ENCODE measurements at regions not wholly inside any gene's neighbourhood (a gene's known extent, or its start where the extent isn't known, plus 50 kb on each side); places are given as distances from the start of the nearest gene placed in this dataset.

DNA sequence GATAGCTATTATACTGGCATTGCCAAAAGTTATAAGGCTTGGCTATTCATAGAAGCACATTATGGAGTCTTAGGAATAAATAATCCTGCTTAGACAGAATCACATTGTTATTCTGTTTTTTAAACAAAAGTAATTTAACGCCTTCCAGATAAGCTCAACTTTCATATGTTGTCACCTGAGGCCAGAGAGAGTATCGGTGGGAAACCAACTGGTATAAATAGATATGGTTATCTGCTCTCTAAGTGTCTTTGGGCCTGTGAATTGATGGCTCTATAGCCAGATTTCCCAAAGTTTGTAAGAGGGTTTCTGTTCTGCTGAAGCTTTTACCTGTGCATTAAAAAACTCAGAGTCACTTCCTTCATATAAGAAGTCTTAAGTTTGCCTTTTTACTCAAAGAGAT, 1449.4 kb downstream of the CDH11 start:
- dilution Hi-C loops (cut with MboI; ENCODE audit: extremely low pct_ligation_motif_present, low sequenced_read_pairs) = no loop called here
- Histone ChIP-seq H3K9ac (ENCODE audit: control insufficient read depth, extremely low read depth, insufficient read depth, low read length) (no peak overlapping the region), H4K20me1 (ENCODE audit: control insufficient read depth, extremely low read depth, insufficient read depth, low read length) (no peaks in the 10 kb centered on the region), H3K9me3 (ENCODE audit: control insufficient read depth, low read depth, low read length) (no peaks in the 10 kb centered on the region), H3K9me1 (ENCODE audit: control insufficient read depth, extremely low read depth, insufficient read depth, low read length) (no peaks in the 10 kb centered on the region), H2AFZ (ENCODE audit: control insufficient read depth, low read length) (no peak overlapping the region), H3K36me3 (ENCODE audit: control insufficient read depth in 2 of 2, extremely low read depth in 1 of 2, insufficient read depth in 2 of 2, low read length in 2 of 2) (no peaks in the 10 kb centered on the region), H3K27me3 (ENCODE audit: control insufficient read depth, extremely low read depth, insufficient read depth, low read length) (no peaks in the 10 kb centered on the region), H3K27ac (ENCODE audit: control insufficient read depth, insufficient read depth, low read length) (no peak overlapping the region), H3K4me1 (ENCODE audit: control insufficient read depth, extremely low read depth, insufficient read depth, low read length) (no peaks in the 10 kb centered on the region), H3K4me2 (ENCODE audit: control insufficient read depth, extremely low read depth, insufficient read depth, low read depth, low read length) (no peak overlapping the region), H3K79me2 (ENCODE audit: control insufficient read depth, insufficient read depth, low read length) (no peaks in the 10 kb centered on the region), H3K4me3 (ENCODE audit: control insufficient read depth in 2 of 3, extremely low read depth in 1 of 3, insufficient read depth in 2 of 3, low read depth in 1 of 3, low read length in 3 of 3) (no peak overlapping the region)
- TF ChIP-seq, protein P1, sequence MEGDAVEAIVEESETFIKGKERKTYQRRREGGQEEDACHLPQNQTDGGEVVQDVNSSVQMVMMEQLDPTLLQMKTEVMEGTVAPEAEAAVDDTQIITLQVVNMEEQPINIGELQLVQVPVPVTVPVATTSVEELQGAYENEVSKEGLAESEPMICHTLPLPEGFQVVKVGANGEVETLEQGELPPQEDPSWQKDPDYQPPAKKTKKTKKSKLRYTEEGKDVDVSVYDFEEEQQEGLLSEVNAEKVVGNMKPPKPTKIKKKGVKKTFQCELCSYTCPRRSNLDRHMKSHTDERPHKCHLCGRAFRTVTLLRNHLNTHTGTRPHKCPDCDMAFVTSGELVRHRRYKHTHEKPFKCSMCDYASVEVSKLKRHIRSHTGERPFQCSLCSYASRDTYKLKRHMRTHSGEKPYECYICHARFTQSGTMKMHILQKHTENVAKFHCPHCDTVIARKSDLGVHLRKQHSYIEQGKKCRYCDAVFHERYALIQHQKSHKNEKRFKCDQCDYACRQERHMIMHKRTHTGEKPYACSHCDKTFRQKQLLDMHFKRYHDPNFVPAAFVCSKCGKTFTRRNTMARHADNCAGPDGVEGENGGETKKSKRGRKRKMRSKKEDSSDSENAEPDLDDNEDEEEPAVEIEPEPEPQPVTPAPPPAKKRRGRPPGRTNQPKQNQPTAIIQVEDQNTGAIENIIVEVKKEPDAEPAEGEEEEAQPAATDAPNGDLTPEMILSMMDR (optimal IDR thresholded peaks at IDR 0.05 in 1 of 3, IDR thresholded peaks at IDR 0.05 in 1 of 3, conservative IDR thresholded peaks at IDR 0.05 in 1 of 3; ENCODE audit: extremely low read depth in 1 of 3, insufficient read depth in 2 of 3, low read length in 3 of 3) = no peak
- TF ChIP-seq EZH2 (IDR thresholded peaks at IDR 0.05; ENCODE audit: low read length) = no peak
- DNase-seq (ENCODE audit: low read depth, low spot score) (no peak), FAIRE-seq (no peak)

DNA sequence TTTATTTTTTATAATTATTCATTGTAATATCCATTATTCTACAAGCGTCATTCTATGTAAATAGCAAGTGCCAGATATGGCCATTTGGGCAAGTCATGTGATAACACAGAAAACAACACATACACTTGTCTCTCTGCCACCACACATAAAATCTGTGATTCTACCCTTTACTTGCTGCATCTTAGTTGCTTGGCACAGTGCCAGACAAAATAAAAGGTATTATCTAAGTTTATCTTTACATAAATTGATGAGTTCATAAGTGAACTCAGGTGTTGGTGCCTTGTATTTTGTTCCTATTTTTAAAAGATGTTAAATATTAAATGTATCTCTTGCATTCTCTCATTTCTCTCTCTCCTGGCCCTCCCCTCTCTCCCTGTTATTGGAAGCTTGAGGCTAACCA, 1458.7 kb downstream of the CDH11 start:
- FAIRE-seq = no peak
- Histone ChIP-seq H3K9me1 (ENCODE audit: control insufficient read depth, extremely low read depth, insufficient read depth, low read length) (no peaks in the 10 kb centered on the region), H3K4me2 (ENCODE audit: control insufficient read depth, extremely low read depth, insufficient read depth, low read depth, low read length) (no peak overlapping the region), H2AFZ (ENCODE audit: control insufficient read depth, low read length) (no peak overlapping the region), H3K27me3 (ENCODE audit: control insufficient read depth, extremely low read depth, insufficient read depth, low read length) (no peaks in the 10 kb centered on the region), H3K9ac (ENCODE audit: control insufficient read depth, extremely low read depth, insufficient read depth, low read length) (no peak overlapping the region), H3K4me1 (ENCODE audit: control insufficient read depth, extremely low read depth, insufficient read depth, low read length) (no peaks in the 10 kb centered on the region), H3K4me3 (ENCODE audit: control insufficient read depth in 2 of 3, extremely low read depth in 1 of 3, insufficient read depth in 2 of 3, low read depth in 1 of 3, low read length in 3 of 3) (no peak overlapping the region), H3K36me3 (ENCODE audit: control insufficient read depth in 2 of 2, extremely low read depth in 1 of 2, insufficient read depth in 2 of 2, low read length in 2 of 2) (no peaks in the 10 kb centered on the region), H3K9me3 (ENCODE audit: control insufficient read depth, low read depth, low read length) (no peaks in the 10 kb centered on the region), H3K79me2 (ENCODE audit: control insufficient read depth, insufficient read depth, low read length) (no peaks in the 10 kb centered on the region), H3K27ac (ENCODE audit: control insufficient read depth, insufficient read depth, low read length) (no peak overlapping the region), H4K20me1 (ENCODE audit: control insufficient read depth, extremely low read depth, insufficient read depth, low read length) (no peaks in the 10 kb centered on the region)
- no peak for TF ChIP-seq EZH2 (IDR thresholded peaks at IDR 0.05; ENCODE audit: low read length)
- TF ChIP-seq, protein P1 (optimal IDR thresholded peaks at IDR 0.05 in 1 of 3, IDR thresholded peaks at IDR 0.05 in 1 of 3, conservative IDR thresholded peaks at IDR 0.05 in 1 of 3; ENCODE audit: extremely low read depth in 1 of 3, insufficient read depth in 2 of 3, low read length in 3 of 3) = no peak
- DNase-seq (ENCODE audit: low read depth, low spot score) = no peak
- dilution Hi-C loops (cut with MboI; ENCODE audit: extremely low pct_ligation_motif_present, low sequenced_read_pairs) = no loop called here

All from keratinocyte (primary cell).